ENCODE measurements at regions not wholly inside any gene's neighbourhood (a gene's known extent, or its start where the extent isn't known, plus 50 kb on each side); places are given as distances from the start of the nearest gene placed in this dataset.

DNA sequence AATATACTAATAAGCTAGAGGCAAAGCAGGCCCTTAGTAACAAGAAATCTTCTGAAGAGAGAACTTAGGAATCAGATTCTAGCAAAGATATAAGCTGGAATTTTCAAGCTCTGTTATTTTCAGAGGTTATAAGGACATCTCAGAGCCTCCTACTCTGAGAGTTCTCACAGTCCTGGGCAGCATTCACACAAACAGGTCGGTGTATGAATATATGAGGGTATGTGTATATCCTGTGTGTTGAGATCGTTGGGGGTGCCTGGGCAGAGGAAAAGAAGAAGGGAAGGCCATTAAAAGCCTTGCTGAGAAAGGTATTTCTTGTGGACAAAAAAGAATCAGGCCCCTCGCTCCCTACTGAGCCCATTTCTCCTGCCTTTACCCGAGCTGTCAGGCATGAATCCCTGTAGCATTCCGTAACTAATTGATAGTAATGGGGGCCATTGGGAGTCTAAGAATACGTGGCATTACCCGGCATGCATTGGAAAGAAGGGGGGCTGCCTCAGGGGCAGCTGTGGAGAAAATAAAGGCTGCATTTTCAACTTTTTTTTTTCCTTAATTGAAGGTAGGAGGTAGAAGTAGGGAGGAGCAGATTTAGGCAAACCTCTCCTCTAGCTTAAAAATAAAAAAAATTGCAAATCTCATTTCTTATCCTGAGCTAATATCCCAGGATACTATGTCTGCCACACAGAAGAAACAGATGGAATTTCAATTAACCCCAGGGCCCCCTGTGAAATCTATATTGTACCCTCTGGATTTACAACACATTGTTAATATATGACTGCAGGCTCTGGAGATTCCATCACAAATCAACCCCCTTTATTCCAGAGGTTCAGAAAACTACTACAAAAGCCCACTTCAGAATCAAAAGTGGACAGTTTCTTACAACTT is 103.8 kb downstream of the GTPBP8 start:
- intact Hi-C loops (cut with micrococcal nuclease): no loop called here

DNA sequence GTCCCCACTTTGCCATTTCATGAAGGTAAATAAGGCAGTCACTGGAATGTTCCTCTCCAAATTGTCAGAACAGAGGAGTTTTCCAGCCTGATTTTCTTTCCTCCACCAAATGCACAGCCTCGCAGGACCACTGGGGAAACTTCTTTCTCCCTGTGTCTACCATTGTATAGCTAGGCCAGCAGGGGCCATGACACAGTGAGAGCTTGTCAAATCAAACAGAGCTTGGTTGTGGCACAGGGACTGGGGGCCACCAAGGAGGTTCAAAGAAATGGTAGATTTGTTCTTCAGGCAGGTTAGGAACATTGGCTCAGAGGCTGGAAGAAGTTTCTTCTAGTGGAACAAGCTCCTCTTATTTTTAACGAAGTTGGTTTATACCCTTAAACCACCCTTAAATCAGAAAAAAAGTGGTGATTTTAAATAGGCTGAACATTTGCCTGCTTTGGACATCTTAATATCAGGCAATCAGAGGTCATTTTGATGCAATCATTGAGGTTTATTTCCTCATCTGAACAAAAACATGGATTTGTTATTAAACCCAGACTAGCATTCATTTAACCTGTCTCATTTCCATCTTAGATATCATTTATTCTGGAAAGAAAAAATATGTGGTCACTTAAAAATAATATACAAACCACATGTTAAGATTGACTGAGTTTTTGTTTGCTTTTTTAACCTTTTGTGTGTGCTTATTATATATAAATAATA is 105.6 kb downstream of the GTPBP8 start:
- intact Hi-C loops (cut with micrococcal nuclease): no loop called here

GRCh38 chr3:113097960-113098447 is 107.2 kb downstream of the GTPBP8 start:
- intact Hi-C loops (cut with micrococcal nuclease): no loop called here

- intact Hi-C loops (cut with micrococcal nuclease): no loop called here
Measured at GRCh38 chr3:113100063-113100462, 109.3 kb downstream of the GTPBP8 start.

- intact Hi-C loops (cut with micrococcal nuclease): no loop called here
Measured at GRCh38 chr3:113103588-113103987, 107.8 kb upstream of the BOC start.

DNA sequence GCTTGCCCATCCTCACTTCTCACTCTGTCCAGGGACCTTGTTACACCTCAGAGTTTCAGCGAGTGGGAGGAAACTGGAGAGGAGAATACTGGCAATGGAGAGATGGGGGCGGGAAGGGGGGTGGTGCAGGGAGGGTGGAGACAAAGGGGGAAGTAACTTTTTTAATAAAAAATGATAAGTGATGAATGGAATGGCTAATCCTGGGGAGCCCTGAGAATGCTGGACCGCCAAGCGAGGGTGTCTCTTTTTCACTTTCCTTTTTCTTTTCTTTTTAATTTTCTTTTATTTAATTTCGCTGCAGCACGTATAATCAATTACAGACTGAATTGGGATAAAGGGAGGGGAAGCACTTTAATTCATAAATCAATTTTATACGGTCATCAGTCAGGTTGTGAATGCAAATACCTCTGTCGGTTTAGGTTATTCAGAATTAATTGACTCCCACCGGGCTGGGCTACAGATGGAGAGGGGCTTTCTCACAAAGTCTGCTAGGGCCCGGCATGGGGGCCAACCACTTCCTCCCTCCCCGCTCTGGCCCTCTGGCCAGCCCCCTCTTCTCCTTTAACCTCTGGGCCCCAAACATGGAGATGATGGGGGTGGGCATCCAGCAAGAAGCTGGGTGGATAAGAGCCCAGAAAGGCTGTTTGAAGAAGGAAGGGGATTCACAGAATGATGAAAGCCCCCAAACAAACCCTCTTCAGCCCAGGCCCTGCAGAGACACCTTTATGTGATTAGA is 106.8 kb upstream of the BOC start:
- intact Hi-C loops (cut with micrococcal nuclease): no loop called here

DNA sequence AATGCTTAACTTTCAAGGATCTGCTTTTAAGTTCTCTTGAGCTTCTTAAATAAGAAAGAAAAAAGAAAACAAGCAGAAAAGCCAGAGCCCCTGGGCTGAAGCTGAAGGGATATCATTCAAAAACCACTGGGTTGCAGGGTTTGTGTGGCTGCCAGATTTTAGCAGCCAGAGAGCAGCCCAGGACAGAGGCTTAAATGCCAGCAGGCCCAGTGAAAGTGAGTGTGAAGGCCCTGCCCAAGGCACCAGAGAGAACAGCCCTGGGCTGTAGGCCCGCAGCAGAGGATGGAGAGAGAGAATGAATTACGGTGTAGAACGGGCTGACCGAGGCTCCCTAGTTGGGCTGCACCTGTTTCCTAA is 106.3 kb upstream of the BOC start:
- intact Hi-C loops (cut with micrococcal nuclease): no loop called here

- intact Hi-C loops (cut with micrococcal nuclease): no loop called here
Measured at GRCh38 chr3:113105966-113106660, 105.2 kb upstream of the BOC start.

- intact Hi-C loops (cut with micrococcal nuclease): no loop called here
Measured at GRCh38 chr3:113110267-113110666, 101.1 kb upstream of the BOC start.

GRCh38 chr3:113111011-113111707 is 100.2 kb upstream of the BOC start:
- intact Hi-C loops (cut with micrococcal nuclease): no loop called here

DNA sequence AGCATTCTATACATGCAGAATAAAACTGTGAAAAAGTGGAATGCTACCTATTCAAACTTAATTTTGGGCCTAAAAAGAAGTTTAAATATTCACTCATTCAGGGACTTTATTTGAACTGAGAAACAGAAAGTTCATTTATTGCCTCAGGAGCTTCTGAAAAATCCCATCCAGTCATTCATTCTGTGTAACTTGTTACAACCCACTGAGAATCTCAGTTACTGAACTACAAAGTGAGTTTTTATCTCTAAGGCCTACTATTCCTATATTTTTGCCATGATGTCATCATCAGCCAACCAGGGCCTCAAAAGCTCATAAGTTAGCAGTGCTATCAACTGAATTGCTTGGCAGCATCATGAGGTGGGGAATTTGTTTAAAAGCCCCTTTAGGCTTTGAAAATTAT is 98.0 kb upstream of the BOC start:
- intact Hi-C loops (cut with micrococcal nuclease): no loop called here

DNA sequence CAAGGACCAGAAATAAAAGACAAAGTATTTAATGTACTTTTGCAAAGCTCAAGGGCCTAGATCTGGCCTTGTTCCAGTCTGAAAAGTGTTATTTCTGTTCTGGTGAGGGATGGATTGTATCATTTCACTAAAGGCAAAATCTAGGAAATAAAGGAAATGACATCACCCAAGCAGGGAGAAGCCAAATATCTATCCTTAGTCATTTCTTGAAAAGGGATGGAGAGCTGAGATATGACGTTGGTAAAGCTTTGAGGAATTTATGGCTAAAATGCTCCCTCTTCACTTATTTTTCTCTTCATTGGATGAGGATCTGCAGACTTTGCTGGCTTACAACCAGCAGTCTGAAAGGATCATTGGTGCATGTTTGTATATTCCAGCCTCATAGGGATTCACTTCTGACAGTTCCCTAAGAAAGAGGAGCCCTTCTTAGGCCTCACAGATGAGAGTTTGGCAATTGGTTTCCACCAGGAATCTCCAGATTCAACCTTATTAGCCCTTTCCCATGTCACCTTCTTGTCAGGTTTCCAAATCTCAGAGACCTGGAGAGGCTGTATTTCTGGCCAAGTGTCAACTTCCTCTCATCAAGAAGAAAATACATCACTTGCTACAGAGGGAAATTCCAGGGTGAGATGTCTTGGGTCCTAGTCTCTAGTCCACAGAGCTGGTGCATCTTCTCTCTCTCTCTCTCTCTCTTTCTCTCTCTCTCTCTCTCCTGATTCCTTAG is 93.7 kb upstream of the BOC start:
- intact Hi-C loops (cut with micrococcal nuclease): no loop called here

DNA sequence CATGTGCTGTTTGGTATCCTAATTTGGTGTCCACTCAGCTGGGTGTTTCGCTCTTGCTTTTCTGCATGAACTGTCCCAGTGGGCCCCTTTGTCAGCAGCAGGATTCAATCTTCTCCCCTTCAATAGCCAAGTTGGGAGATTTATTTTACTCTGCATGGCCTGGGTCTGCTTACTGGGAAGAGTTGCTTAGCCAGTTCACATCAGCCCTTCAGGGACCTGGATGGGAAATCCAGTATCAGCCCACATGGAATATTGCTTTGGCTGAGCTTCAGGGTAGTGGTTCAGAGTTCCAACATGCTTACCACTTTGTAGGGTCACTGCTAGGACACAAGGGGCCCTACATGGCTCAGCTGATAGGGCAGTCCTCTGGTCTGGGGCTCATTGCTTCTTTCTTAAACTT is 93.0 kb upstream of the BOC start:
- intact Hi-C loops (cut with micrococcal nuclease): no loop called here

GRCh38 chr3:113124256-113124830 is 87.0 kb upstream of the BOC start:
- intact Hi-C loops (cut with micrococcal nuclease): no loop called here

- intact Hi-C loops (cut with micrococcal nuclease): no loop called here
Measured at GRCh38 chr3:113125951-113126350, 85.4 kb upstream of the BOC start.

GRCh38 chr3:113128386-113129015 is 82.9 kb upstream of the BOC start:
- intact Hi-C loops (cut with micrococcal nuclease): no loop called here

GRCh38 chr3:113129168-113129567 is 82.2 kb upstream of the BOC start:
- intact Hi-C loops (cut with micrococcal nuclease): no loop called here

DNA sequence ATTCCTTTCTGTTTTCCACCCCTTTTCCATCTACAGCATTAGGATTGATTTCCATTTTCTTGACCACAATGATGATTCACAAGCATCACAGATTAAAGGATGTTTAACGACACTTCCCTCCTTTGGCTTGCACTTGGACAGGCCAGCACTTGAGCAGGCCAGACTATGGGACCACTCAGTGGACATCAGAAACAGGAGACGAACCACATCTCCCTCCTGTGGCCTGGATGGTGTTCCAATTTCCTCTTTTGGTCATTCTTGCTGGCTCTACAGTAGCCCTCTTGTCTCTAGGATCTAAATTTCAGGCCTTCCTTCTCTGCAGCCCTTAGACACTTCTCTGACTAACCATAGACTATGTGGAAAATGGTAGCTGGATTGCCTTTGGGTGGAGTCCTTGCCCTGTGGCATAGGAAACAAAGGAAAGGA is 78.8 kb upstream of the BOC start:
- intact Hi-C loops (cut with micrococcal nuclease): loop anchor here (10.0 kb wide), 1 partner anchor 442 kb away; no protein-coding TSS in a partner anchor

DNA sequence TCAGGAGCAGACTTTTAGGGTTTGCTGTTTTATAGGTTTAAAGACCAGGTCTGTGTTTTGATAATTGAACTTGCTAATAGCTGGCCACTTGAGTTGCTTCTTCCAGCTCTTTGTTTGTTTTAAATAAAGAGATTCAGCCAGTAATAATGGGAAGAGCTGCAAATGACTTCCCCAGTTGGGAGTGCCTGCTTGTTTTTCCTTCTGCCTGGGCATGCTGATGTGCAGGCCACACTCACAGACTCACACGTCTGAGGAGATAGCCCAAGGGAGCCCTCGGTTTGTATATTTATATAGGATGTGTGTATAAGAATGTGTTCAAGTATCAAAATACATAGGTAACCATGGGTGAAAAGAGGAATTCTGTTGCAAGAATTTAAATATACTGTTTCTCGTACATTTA is 78.2 kb upstream of the BOC start:
- intact Hi-C loops (cut with micrococcal nuclease): loop anchor here (10.0 kb wide), 1 partner anchor 442 kb away; no protein-coding TSS in a partner anchor
